Ishikawa (cell line): ENCODE measurements at regions not wholly inside any gene's neighbourhood (a gene's known extent, or its start where the extent isn't known, plus 50 kb on each side); places are given as distances from the start of the nearest gene placed in this dataset.

Experiments
- CEBPB ChIP-seq: IDR thresholded peaks from 2 replicates; pipeline ENCODE4 v1.6.1; 2012
- TAF1 ChIP-seq: IDR thresholded peaks from 2 replicates; pipeline ENCODE4 v1.6.1; 2012; ENCODE audit warnings: low read depth, mild to moderate bottlenecking
- TEAD4 ChIP-seq: IDR thresholded peaks from 2 replicates; pipeline ENCODE4 v1.6.1; 2012
- TF ChIP-seq, protein P1 (sequence below): IDR thresholded peaks from 2 replicates; pipeline ENCODE4 v1.6.1; 2012

DNA sequence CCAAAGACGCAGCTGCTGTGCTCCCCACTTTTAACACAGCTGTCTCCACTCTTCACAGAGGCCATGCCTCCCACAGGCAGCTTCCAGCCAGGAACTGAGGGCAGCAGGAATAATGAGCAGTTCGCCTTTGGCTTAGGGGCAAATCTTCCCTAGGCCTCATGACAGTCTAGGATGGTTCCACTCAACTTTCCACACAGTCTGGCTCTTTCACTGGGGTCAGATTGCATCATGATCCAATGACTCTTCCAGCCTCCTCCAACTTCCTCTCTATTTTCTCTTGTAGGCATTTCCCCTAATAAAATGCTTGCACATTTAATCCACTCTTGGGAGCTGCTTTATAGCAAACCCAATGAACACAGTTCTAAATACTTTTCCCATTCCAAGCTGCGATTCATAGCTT, 271.6 kb upstream of the ATP2B1 start:
- TF ChIP-seq TEAD4, result no peak
- TF ChIP-seq CEBPB, result no peak
- no peak for TF ChIP-seq TAF1
- TF ChIP-seq, protein P1, sequence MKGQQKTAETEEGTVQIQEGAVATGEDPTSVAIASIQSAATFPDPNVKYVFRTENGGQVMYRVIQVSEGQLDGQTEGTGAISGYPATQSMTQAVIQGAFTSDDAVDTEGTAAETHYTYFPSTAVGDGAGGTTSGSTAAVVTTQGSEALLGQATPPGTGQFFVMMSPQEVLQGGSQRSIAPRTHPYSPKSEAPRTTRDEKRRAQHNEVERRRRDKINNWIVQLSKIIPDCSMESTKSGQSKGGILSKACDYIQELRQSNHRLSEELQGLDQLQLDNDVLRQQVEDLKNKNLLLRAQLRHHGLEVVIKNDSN, result no peak
